ENCODE measurements at regions not wholly inside any gene's neighbourhood (a gene's known extent, or its start where the extent isn't known, plus 50 kb on each side); places are given as distances from the start of the nearest gene placed in this dataset.

DNA sequence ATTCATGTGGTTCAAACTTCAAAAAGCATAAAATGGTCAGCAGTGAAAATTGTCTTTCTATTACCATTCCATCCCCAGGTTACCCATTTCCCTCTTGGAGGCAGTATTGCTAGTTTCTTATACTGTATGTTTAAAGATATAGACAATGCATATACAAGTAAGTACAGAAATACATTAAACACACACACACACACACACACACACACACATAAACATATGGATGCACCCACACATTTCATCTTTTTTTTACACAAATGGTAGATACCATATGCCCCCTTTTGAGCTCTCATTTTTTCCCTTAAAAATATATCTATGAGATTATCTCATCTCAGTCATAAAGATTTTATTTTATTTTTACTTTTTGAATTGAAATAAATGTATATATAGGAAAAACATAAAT lies 79.7 kb downstream of the NEUROD6 start:
- no peak for TF ChIP-seq CTCF (conservative IDR thresholded peaks at IDR 0.05)
- H3K79me2 ChIP-seq (ENCODE audit: insufficient read depth, low read length) = no peaks in the 10 kb centered on the region
- no peak overlapping the region for H3K27ac ChIP-seq (ENCODE audit: insufficient read length, low read depth, low read length)
- no peak overlapping the region for H2AK5ac ChIP-seq (ENCODE audit: insufficient read length, low read length)
- H3K23me2 ChIP-seq (ENCODE audit: insufficient read length, low read depth, low read length, poor library complexity, severe bottlenecking) = no peaks in the 10 kb centered on the region
- no peak overlapping the region for H2BK15ac ChIP-seq (ENCODE audit: low read depth, low read length)
- no peak overlapping the region for H3T11ph ChIP-seq (ENCODE audit: low read length)
- no peak overlapping the region for H2BK5ac ChIP-seq (ENCODE audit: insufficient read length, low read length)
- no peak overlapping the region for H3K56ac ChIP-seq (ENCODE audit: insufficient read length, low read depth, low read length)
- H3K18ac ChIP-seq (ENCODE audit: insufficient read length, low read depth, low read length) = no peak overlapping the region
- Mint-ChIP-seq H3K27me3 (ENCODE audit: low read depth) (no peaks in the 10 kb centered on the region; the same call in 1 of the 2 replicates), H3K36me3 (ENCODE audit: insufficient read depth in 1 of 3, low read depth in 3 of 3) (no peaks in the 10 kb centered on the region), H3K4me3 (no peak overlapping the region), H3K9me3 (peaks cover 0 to 4% of the 10 kb centered on the region in 2 experiments; a peak in 1 of 5 replicates), H3K4me1 (peaks cover 17 to 20% of the 10 kb centered on the region in 2 experiments), H3K27ac (no peak overlapping the region)
- no peak overlapping the region for H3K9ac ChIP-seq (ENCODE audit: extremely low read depth, insufficient read length, low read length)
- H3K23ac ChIP-seq (ENCODE audit: insufficient read length, low read depth, low read length) = no peak overlapping the region
- no peaks in the 10 kb centered on the region for H3K4me1 ChIP-seq (ENCODE audit: insufficient read depth, low read length)
- no peak overlapping the region for H2BK20ac ChIP-seq (ENCODE audit: low read depth, low read length, poor library complexity, severe bottlenecking)
- H2AFZ ChIP-seq (ENCODE audit: low read length) = no peak overlapping the region
- no peak overlapping the region for H4K5ac ChIP-seq (ENCODE audit: insufficient read length, low read depth, low read length)
- H2BK12ac ChIP-seq (ENCODE audit: insufficient read length, low read depth, low read length) = no peak overlapping the region
- no peak overlapping the region for H2BK120ac ChIP-seq (ENCODE audit: low read depth, low read length, poor library complexity, severe bottlenecking)
- no peak overlapping the region for H4K91ac ChIP-seq (ENCODE audit: insufficient read length, low read depth, low read length)
- H3K4ac ChIP-seq (ENCODE audit: low read depth, low read length) = no peak overlapping the region
- H3K9me3 ChIP-seq (ENCODE audit: control insufficient read depth, low read depth, low read length) = no peaks in the 10 kb centered on the region
- no peak overlapping the region for H3K4me2 ChIP-seq (ENCODE audit: insufficient read depth, insufficient read length, low read length)
- H3K14ac ChIP-seq (ENCODE audit: insufficient read depth, low read length) = no peak overlapping the region
- H3K79me1 ChIP-seq (ENCODE audit: insufficient read depth, low read depth, low read length, poor library complexity, severe bottlenecking) = no peaks in the 10 kb centered on the region
- no peaks in the 10 kb centered on the region for H3K27me3 ChIP-seq (ENCODE audit: insufficient read depth, low read length)
- no peak for DNase-seq
- H4K8ac ChIP-seq (replicated peaks; ENCODE audit: insufficient read length, low read depth, low read length) = no peak overlapping the region
- no peaks in the 10 kb centered on the region for H4K20me1 ChIP-seq (ENCODE audit: control insufficient read depth, insufficient read depth, insufficient read length)

Measured in H9 (cell line).